ENCODE measurements at regions not wholly inside any gene's neighbourhood (a gene's known extent, or its start where the extent isn't known, plus 50 kb on each side); places are given as distances from the start of the nearest gene placed in this dataset.

- DNase-seq (ENCODE audit: low read depth in 1 of 2, low spot score in 1 of 2), result no peak
These were observed 752.0 kb upstream of the HS6ST1 start for GRCh38 chr2:129070663-129071062.

- no peak for DNase-seq (ENCODE audit: low read depth in 1 of 2, low spot score in 1 of 2)
These were observed 752.9 kb upstream of the HS6ST1 start for GRCh38 chr2:129071531-129071930.

- no peak for DNase-seq (ENCODE audit: low read depth in 1 of 2, low spot score in 1 of 2)
These were observed 755.7 kb upstream of the HS6ST1 start for GRCh38 chr2:129074298-129074920.

GRCh38 chr2:129078548-129078947, 759.9 kb upstream of the HS6ST1 start:
- no peak for DNase-seq (ENCODE audit: low read depth in 1 of 2, low spot score in 1 of 2)

GRCh38 chr2:129080715-129081476, 762.2 kb upstream of the HS6ST1 start:
- DNase-seq (ENCODE audit: low read depth in 1 of 2, low spot score in 1 of 2), result no peak

- DNase-seq (ENCODE audit: low read depth in 1 of 2, low spot score in 1 of 2), result no peak
These were observed 766.7 kb upstream of the HS6ST1 start for GRCh38 chr2:129085386-129085785.

GRCh38 chr2:129087133-129087813, 768.6 kb upstream of the HS6ST1 start:
- DNase-seq (ENCODE audit: low read depth in 1 of 2, low spot score in 1 of 2), result no peak

- DNase-seq (ENCODE audit: low read depth in 1 of 2, low spot score in 1 of 2), result no peak
These were observed 773.0 kb upstream of the HS6ST1 start for GRCh38 chr2:129091620-129092019.

- DNase-seq (ENCODE audit: low read depth in 1 of 2, low spot score in 1 of 2), result no peak
These were observed 774.3 kb upstream of the HS6ST1 start for GRCh38 chr2:129092956-129093355.

- no peak for DNase-seq (ENCODE audit: low read depth in 1 of 2, low spot score in 1 of 2)
These were observed 782.5 kb upstream of the HS6ST1 start for GRCh38 chr2:129101186-129101585.

- DNase-seq (ENCODE audit: low read depth in 1 of 2, low spot score in 1 of 2), result no peak
These were observed 785.5 kb upstream of the HS6ST1 start for GRCh38 chr2:129103936-129104878.

- DNase-seq (ENCODE audit: low read depth in 1 of 2, low spot score in 1 of 2), result no peak
These were observed 793.5 kb upstream of the HS6ST1 start for GRCh38 chr2:129112181-129112580.

- DNase-seq (ENCODE audit: low read depth in 1 of 2, low spot score in 1 of 2), result no peak
These were observed 795.1 kb upstream of the HS6ST1 start for GRCh38 chr2:129113776-129114175.

GRCh38 chr2:129117434-129117833, 798.8 kb upstream of the HS6ST1 start:
- no peak for DNase-seq (ENCODE audit: low read depth in 1 of 2, low spot score in 1 of 2)

GRCh38 chr2:129118296-129118695, 799.6 kb upstream of the HS6ST1 start:
- no peak for DNase-seq (ENCODE audit: low read depth in 1 of 2, low spot score in 1 of 2)

- no peak for DNase-seq (ENCODE audit: low read depth in 1 of 2, low spot score in 1 of 2)
These were observed 810.4 kb upstream of the HS6ST1 start for GRCh38 chr2:129129087-129129486.

GRCh38 chr2:129133692-129134641, 815.3 kb upstream of the HS6ST1 start:
- DNase-seq (ENCODE audit: low read depth in 1 of 2, low spot score in 1 of 2), result no peak

GRCh38 chr2:129135017-129135416, 816.3 kb upstream of the HS6ST1 start:
- DNase-seq (ENCODE audit: low read depth in 1 of 2, low spot score in 1 of 2), result no peak

GRCh38 chr2:129139380-129139779, 820.7 kb upstream of the HS6ST1 start:
- no peak for DNase-seq (ENCODE audit: low read depth in 1 of 2, low spot score in 1 of 2)

- DNase-seq (ENCODE audit: low read depth in 1 of 2, low spot score in 1 of 2), result no peak
These were observed 823.8 kb upstream of the HS6ST1 start for GRCh38 chr2:129142465-129142864.
